ENCODE measurements at regions not wholly inside any gene's neighbourhood (a gene's known extent, or its start where the extent isn't known, plus 50 kb on each side); places are given as distances from the start of the nearest gene placed in this dataset.

GRCh38 chr10:78348411-78349164 lies 314.9 kb downstream of the RPS24 start:
- no peak for DNase-seq

GRCh38 chr10:78349165-78349516 lies 315.5 kb downstream of the RPS24 start:
- no peak for DNase-seq

GRCh38 chr10:78349911-78350663 lies 316.4 kb downstream of the RPS24 start:
- DNase-seq = no peak

- DNase-seq = no peak
Measured at GRCh38 chr10:78351283-78351682, 317.6 kb downstream of the RPS24 start.

GRCh38 chr10:78351809-78352208 lies 318.1 kb downstream of the RPS24 start:
- DNase-seq = no peak

- DNase-seq = no peak
Measured at GRCh38 chr10:78353636-78354035, 320.0 kb downstream of the RPS24 start.

GRCh38 chr10:78354101-78354500 lies 320.4 kb downstream of the RPS24 start:
- DNase-seq = no peak

- no peak for DNase-seq
Measured at GRCh38 chr10:78356291-78356900, 322.7 kb downstream of the RPS24 start.

- DNase-seq = no peak
Measured at GRCh38 chr10:78357141-78358063, 323.7 kb downstream of the RPS24 start.

- DNase-seq = no peak
Measured at GRCh38 chr10:78358351-78358750, 324.7 kb downstream of the RPS24 start.

GRCh38 chr10:78358982-78359381 lies 325.3 kb downstream of the RPS24 start:
- DNase-seq = no peak

GRCh38 chr10:78359640-78360091 lies 326.0 kb downstream of the RPS24 start:
- no peak for DNase-seq

- no peak for DNase-seq
Measured at GRCh38 chr10:78360284-78360683, 326.6 kb downstream of the RPS24 start.

- no peak for DNase-seq
Measured at GRCh38 chr10:78361031-78361430, 327.4 kb downstream of the RPS24 start.

- DNase-seq = peak; percentile 63
Measured at GRCh38 chr10:78362406-78363022, 328.9 kb downstream of the RPS24 start.

GRCh38 chr10:78363190-78363589 lies 329.5 kb downstream of the RPS24 start:
- DNase-seq = no peak

- no peak for DNase-seq
Measured at GRCh38 chr10:78365694-78366093, 332.0 kb downstream of the RPS24 start.

- DNase-seq = no peak
Measured at GRCh38 chr10:78366663-78367411, 333.2 kb downstream of the RPS24 start.

- no peak for DNase-seq
Measured at GRCh38 chr10:78367751-78368150, 334.1 kb downstream of the RPS24 start.

- no peak for DNase-seq
Measured at GRCh38 chr10:78371136-78371535, 337.5 kb downstream of the RPS24 start.

GRCh38 chr10:78372806-78373205 lies 339.1 kb downstream of the RPS24 start:
- no peak for DNase-seq

All from hematopoietic multipotent progenitor cell treated with erythropoietin and hydrocortisone succinate and interleukin-3 and kit ligand, for 6 days (in vitro differentiated cells).